ENCODE measurements at regions not wholly inside any gene's neighbourhood (a gene's known extent, or its start where the extent isn't known, plus 50 kb on each side); places are given as distances from the start of the nearest gene placed in this dataset.

- TF ChIP-seq POLR2A (IDR thresholded peaks at IDR 0.05; ENCODE audit: low read length) (no peak), GATA1 (IDR thresholded peaks at IDR 0.05; ENCODE audit: low read depth, low read length) (no peak)
These were observed 795.7 kb downstream of the LTN1 start for GRCh38 chr21:28196981-28197380.
